ENCODE measurements at regions not wholly inside any gene's neighbourhood (a gene's known extent, or its start where the extent isn't known, plus 50 kb on each side); places are given as distances from the start of the nearest gene placed in this dataset.

DNA sequence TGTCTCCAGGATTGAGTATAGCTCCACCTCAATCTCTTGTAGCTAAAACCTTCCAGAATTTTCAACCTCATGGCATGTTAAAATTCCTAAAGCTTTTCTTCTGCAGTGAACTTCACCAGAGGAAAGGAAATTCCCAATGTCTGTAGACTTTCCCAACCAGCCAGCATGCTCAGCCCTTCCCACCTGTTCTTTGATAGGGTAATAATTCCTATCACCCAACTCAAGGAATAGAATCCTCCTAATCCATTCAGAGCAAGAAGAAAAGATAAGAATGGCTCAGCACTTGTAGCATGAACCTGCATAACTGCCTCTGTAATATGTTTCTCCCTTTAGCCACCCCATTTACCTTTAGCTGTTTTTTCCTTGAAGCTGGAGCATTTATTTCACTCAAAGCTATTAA, 301.8 kb upstream of the GADL1 start:
- TF ChIP-seq EZH2 (IDR thresholded peaks at IDR 0.05; ENCODE audit: borderline replicate concordance) (no peak), CTCF (IDR thresholded peaks at IDR 0.05; ENCODE audit: poor library complexity) (no peak)
